BJ (cell line): ENCODE measurements at regions not wholly inside any gene's neighbourhood (a gene's known extent, or its start where the extent isn't known, plus 50 kb on each side); places are given as distances from the start of the nearest gene placed in this dataset.

Source experiments
- CTCF ChIA-PET: fragments of 350-600 bp; formaldehyde crosslinking; extraction: SDS; loops from one replicate; lab custom pipeline; 2021; ENCODE audit warnings: antibody characterized with exemption, inconsistent platforms; lab: Yijun Ruan, JAX
- POLR2A ChIA-PET: fragments of 300-600 bp; sonication (Branson Sonifier 250); formaldehyde crosslinking; extraction: SDS; loops from one replicate; lab custom pipeline; 2021; ENCODE audit warnings: antibody characterized with exemption; lab: Charles Lee
- DNase-seq: peaks from one replicate; pipeline ENCODE4 v3.0.0-alpha.2; 2011; ENCODE audit warnings: low read depth
- H3K27me3 ChIP-seq: 2 replicates; pipeline ENCODE4 v1.6.0; 2011; ENCODE audit warnings: low read length; ENCODE audit not compliant: control insufficient read depth, insufficient read depth
- H3K36me3 ChIP-seq: 2 replicates; pipeline ENCODE4 v1.5.1; 2011; ENCODE audit warnings: low read length; ENCODE audit not compliant: control insufficient read depth, insufficient read depth
- H3K4me3 ChIP-seq: 2 replicates; pipeline ENCODE4 v1.5.1; 2011; ENCODE audit warnings: low read depth, mild to moderate bottlenecking, control low read depth, low read length
- CTCF ChIP-seq: IDR thresholded peaks from 2 replicates; pipeline ENCODE4 v1.5.1; 2011; ENCODE audit warnings: low read depth, mild to moderate bottlenecking, control low read depth, inconsistent platforms, low read length, moderate library complexity; ENCODE audit not compliant: insufficient read depth

- no peaks in the 10 kb centered on the region for H3K27me3 ChIP-seq
- no peak overlapping the region for H3K4me3 ChIP-seq
- no peaks in the 10 kb centered on the region for H3K36me3 ChIP-seq
- no peak for DNase-seq
- ChIA-PET POLR2A (no interaction called here), CTCF (no interaction called here)
- TF ChIP-seq CTCF, result no peak
These were observed 470.5 kb upstream of the ID2 start for GRCh38 chr2:8211384-8211783.

- no peaks in the 10 kb centered on the region for H3K27me3 ChIP-seq
- ChIA-PET POLR2A (no interaction called here), CTCF (no interaction called here)
- TF ChIP-seq CTCF, result no peak
- no peak for DNase-seq
- no peaks in the 10 kb centered on the region for H3K36me3 ChIP-seq
- no peak overlapping the region for H3K4me3 ChIP-seq
These were observed 469.6 kb upstream of the ID2 start for GRCh38 chr2:8212239-8212638.

GRCh38 chr2:8214036-8214615 lies 467.7 kb upstream of the ID2 start:
- H3K4me3 ChIP-seq, result no peak overlapping the region
- no peak for DNase-seq
- ChIA-PET CTCF (no interaction called here), POLR2A (no interaction called here)
- H3K27me3 ChIP-seq, result no peaks in the 10 kb centered on the region
- H3K36me3 ChIP-seq, result no peaks in the 10 kb centered on the region
- no peak for TF ChIP-seq CTCF

GRCh38 chr2:8215159-8215863 lies 466.5 kb upstream of the ID2 start:
- no peak for TF ChIP-seq CTCF
- ChIA-PET CTCF (no interaction called here), POLR2A (no interaction called here)
- Histone ChIP-seq H3K4me3 (no peak overlapping the region), H3K36me3 (no peaks in the 10 kb centered on the region), H3K27me3 (no peaks in the 10 kb centered on the region)
- no peak for DNase-seq

GRCh38 chr2:8215982-8216381 lies 465.9 kb upstream of the ID2 start:
- H3K27me3 ChIP-seq, result no peaks in the 10 kb centered on the region
- H3K4me3 ChIP-seq, result no peak overlapping the region
- DNase-seq, result no peak
- ChIA-PET POLR2A (no interaction called here), CTCF (no interaction called here)
- TF ChIP-seq CTCF, result no peak
- no peaks in the 10 kb centered on the region for H3K36me3 ChIP-seq
